SK-N-SH (cell line): ENCODE measurements at regions not wholly inside any gene's neighbourhood (a gene's known extent, or its start where the extent isn't known, plus 50 kb on each side); places are given as distances from the start of the nearest gene placed in this dataset.

Experiments used
- EP300 ChIP-seq, 2 experiments: IDR thresholded peaks; 2 replicates each; pipeline versions ENCODE4 v1.4.0 to v1.6.1; 2012; ENCODE audit warnings: borderline replicate concordance in 1 of 2, low read depth in 1 of 2, low read length in 1 of 2
- EZH2phosphoT487 ChIP-seq: fragments of 200-600 bp; sonication (generic); IDR thresholded peaks from 2 replicates; pipeline ENCODE4 v1.6.1; 2017; ENCODE audit warnings: low read depth, mixed run types, mild to moderate bottlenecking, antibody characterized with exemption, moderate library complexity, borderline replicate concordance
- FOSL2 ChIP-seq: IDR thresholded peaks from 2 replicates; pipeline ENCODE4 v1.4.0; 2012; ENCODE audit warnings: low read depth, mild to moderate bottlenecking, moderate library complexity, borderline replicate concordance
- FOXM1 ChIP-seq: IDR thresholded peaks from 2 replicates; pipeline ENCODE4 v1.4.0; 2012; ENCODE audit warnings: low read depth, mild to moderate bottlenecking
- MAX ChIP-seq: IDR thresholded peaks from 2 replicates; pipeline ENCODE4 v1.4.0; 2012; ENCODE audit warnings: low read depth
- NFIC ChIP-seq: IDR thresholded peaks from 2 replicates; pipeline ENCODE4 v1.4.0; 2012; ENCODE audit warnings: borderline replicate concordance
- POLR2AphosphoS5 ChIP-seq: IDR thresholded peaks from 2 replicates; pipeline ENCODE4 v1.6.1; 2012; ENCODE audit warnings: low read depth, low read length
- RAD21 ChIP-seq: IDR thresholded peaks from 2 replicates; pipeline ENCODE4 v1.6.1; 2012; ENCODE audit warnings: mild to moderate bottlenecking, low read length
- REST ChIP-seq: IDR thresholded peaks from 2 replicates; pipeline ENCODE4 v1.6.1; 2012; ENCODE audit warnings: mild to moderate bottlenecking, low read depth, low read length, moderate library complexity
- YY1 ChIP-seq: IDR thresholded peaks from 2 replicates; pipeline ENCODE4 v1.4.0; 2012; ENCODE audit warnings: low read depth, mild to moderate bottlenecking
- TF ChIP-seq, protein P1 (sequence below): fragments of 200-600 bp; sonication (generic); IDR thresholded peaks from 2 replicates; pipeline ENCODE4 v1.6.1; 2017; ENCODE audit warnings: antibody characterized with exemption, mild to moderate bottlenecking, moderate library complexity

DNA sequence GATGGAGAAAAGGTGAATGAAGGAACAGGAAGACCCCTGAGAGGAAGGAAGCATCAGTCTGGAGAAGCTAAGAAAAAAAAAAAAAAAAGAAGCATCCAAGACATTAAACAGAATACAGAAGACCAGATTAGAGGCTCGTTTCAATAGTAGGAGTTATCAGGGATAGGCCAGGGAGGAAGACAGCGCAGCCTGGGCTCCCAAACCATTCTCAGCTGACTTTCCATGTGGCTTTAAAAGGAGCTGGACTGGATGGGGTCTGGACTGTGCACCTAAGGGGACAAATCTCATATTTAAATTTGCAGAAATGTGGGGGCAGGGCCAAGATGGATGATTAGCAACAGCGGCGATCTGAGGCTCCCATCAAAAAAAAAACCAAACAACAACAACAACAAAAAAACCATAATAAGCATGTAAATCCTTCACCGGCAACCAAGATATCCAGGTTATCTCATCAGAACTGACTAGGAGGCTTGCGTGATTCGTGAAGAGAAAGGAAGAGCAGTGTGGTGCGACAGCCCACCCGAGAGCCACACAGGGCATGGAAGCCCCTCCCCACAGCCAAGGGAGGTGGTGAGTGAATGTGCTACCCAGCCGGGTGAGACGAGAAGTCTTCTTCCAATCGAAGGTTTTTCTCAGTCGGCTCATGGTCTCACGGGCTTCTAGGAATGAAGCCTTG, 114.9 kb upstream of the ADAMTS16 start:
- no peak for TF ChIP-seq YY1
- TF ChIP-seq EP300 (IDR thresholded peaks at IDR 0.05; ENCODE audit: borderline replicate concordance in 1 of 2, low read depth in 1 of 2, low read length in 1 of 2): no peak
- TF ChIP-seq, protein P1, sequence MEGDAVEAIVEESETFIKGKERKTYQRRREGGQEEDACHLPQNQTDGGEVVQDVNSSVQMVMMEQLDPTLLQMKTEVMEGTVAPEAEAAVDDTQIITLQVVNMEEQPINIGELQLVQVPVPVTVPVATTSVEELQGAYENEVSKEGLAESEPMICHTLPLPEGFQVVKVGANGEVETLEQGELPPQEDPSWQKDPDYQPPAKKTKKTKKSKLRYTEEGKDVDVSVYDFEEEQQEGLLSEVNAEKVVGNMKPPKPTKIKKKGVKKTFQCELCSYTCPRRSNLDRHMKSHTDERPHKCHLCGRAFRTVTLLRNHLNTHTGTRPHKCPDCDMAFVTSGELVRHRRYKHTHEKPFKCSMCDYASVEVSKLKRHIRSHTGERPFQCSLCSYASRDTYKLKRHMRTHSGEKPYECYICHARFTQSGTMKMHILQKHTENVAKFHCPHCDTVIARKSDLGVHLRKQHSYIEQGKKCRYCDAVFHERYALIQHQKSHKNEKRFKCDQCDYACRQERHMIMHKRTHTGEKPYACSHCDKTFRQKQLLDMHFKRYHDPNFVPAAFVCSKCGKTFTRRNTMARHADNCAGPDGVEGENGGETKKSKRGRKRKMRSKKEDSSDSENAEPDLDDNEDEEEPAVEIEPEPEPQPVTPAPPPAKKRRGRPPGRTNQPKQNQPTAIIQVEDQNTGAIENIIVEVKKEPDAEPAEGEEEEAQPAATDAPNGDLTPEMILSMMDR: no peak
- TF ChIP-seq REST: no peak
- TF ChIP-seq MAX: no peak
- TF ChIP-seq FOXM1: no peak
- TF ChIP-seq POLR2AphosphoS5: no peak
- TF ChIP-seq EZH2phosphoT487: no peak
- no peak for TF ChIP-seq RAD21
- TF ChIP-seq NFIC: no peak
- TF ChIP-seq FOSL2: no peak
